Osteoblast (primary cell): ENCODE measurements at regions not wholly inside any gene's neighbourhood (a gene's known extent, or its start where the extent isn't known, plus 50 kb on each side); places are given as distances from the start of the nearest gene placed in this dataset.

Experiments
- DNase-seq: peaks from one replicate; pipeline ENCODE4 v3.0.0; 2011; ENCODE audit warnings: low spot score, mixed read lengths; ENCODE audit not compliant: insufficient read length; ENCODE audit errors: missing footprints
- H2AFZ ChIP-seq: 2 replicates; pipeline ENCODE4 v1.6.0; 2011; ENCODE audit warnings: mild to moderate bottlenecking, low read length
- H3K27ac ChIP-seq: 2 replicates; pipeline ENCODE4 v1.5.1; 2011; ENCODE audit warnings: mild to moderate bottlenecking, low read depth, low read length, moderate library complexity
- H3K27me3 ChIP-seq: 2 replicates; pipeline ENCODE4 v1.6.0; 2012; ENCODE audit warnings: mild to moderate bottlenecking, control low read depth, inconsistent platforms, low read length, moderate library complexity; ENCODE audit not compliant: insufficient read depth
- H3K36me3 ChIP-seq: 2 replicates; pipeline ENCODE4 v1.5.1; 2011; ENCODE audit warnings: mild to moderate bottlenecking, low read length, control low read depth, moderate library complexity; ENCODE audit not compliant: insufficient read depth
- H3K4me1 ChIP-seq: 2 replicates; pipeline ENCODE4 v1.5.1; 2011; ENCODE audit warnings: mild to moderate bottlenecking, low read length, control low read depth, moderate library complexity; ENCODE audit not compliant: insufficient read depth
- H3K4me2 ChIP-seq: 2 replicates; pipeline ENCODE4 v1.6.0; 2011; ENCODE audit warnings: mild to moderate bottlenecking, low read length; ENCODE audit not compliant: insufficient read depth
- H3K4me3 ChIP-seq: fragments of 200-600 bp; sonication (generic); 3 replicates; pipeline ENCODE4 v1.5.1; 2012; ENCODE audit warnings: mild to moderate bottlenecking, low read length, inconsistent platforms; ENCODE audit not compliant: insufficient read depth
- H3K79me2 ChIP-seq: 2 replicates; pipeline ENCODE4 v1.6.0; 2012; ENCODE audit warnings: mild to moderate bottlenecking, low read length, control low read depth, inconsistent platforms; ENCODE audit not compliant: insufficient read depth
- H3K9me3 ChIP-seq: 2 replicates; pipeline ENCODE4 v1.5.1; 2011; ENCODE audit warnings: low read depth, low read length, control low read depth
- H4K20me1 ChIP-seq: 2 replicates; pipeline ENCODE4 v1.6.0; 2012; ENCODE audit warnings: mild to moderate bottlenecking, low read length, control low read depth; ENCODE audit not compliant: insufficient read depth
- TF ChIP-seq, protein P1 (sequence below): IDR thresholded peaks from 2 replicates; pipeline ENCODE4 v1.5.1; 2011; ENCODE audit warnings: mild to moderate bottlenecking, low read depth, low read length, moderate library complexity; ENCODE audit errors: extremely low read depth

DNA sequence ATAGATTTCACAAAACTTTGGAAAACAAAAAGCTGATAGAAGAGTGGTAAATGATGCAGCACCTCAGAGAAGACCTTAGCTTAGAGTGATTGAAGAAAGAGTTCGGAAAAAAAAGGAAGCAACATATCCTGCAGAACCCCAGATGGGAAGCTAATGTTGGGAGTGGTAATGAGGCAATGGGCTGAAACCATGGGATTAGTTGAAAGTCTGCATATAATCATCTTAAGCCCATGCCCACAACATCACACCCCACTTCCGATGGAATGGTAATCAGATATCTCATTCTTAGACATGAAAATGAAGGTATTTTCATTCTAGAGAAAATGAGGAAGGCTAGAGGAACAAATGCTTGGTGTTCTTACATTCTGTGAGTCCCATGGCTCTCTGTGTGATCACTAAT, 146.3 kb upstream of the ADAMTS3 start:
- Histone ChIP-seq H3K27me3 (peaks cover 4% of the 10 kb centered on the region), H3K27ac (no peak overlapping the region), H3K36me3 (no peaks in the 10 kb centered on the region), H3K4me1 (no peaks in the 10 kb centered on the region), H4K20me1 (no peaks in the 10 kb centered on the region), H2AFZ (no peak overlapping the region), H3K4me3 (no peak overlapping the region), H3K9me3 (no peaks in the 10 kb centered on the region), H3K4me2 (no peak overlapping the region), H3K79me2 (no peaks in the 10 kb centered on the region)
- no peak for DNase-seq
- TF ChIP-seq, protein P1, sequence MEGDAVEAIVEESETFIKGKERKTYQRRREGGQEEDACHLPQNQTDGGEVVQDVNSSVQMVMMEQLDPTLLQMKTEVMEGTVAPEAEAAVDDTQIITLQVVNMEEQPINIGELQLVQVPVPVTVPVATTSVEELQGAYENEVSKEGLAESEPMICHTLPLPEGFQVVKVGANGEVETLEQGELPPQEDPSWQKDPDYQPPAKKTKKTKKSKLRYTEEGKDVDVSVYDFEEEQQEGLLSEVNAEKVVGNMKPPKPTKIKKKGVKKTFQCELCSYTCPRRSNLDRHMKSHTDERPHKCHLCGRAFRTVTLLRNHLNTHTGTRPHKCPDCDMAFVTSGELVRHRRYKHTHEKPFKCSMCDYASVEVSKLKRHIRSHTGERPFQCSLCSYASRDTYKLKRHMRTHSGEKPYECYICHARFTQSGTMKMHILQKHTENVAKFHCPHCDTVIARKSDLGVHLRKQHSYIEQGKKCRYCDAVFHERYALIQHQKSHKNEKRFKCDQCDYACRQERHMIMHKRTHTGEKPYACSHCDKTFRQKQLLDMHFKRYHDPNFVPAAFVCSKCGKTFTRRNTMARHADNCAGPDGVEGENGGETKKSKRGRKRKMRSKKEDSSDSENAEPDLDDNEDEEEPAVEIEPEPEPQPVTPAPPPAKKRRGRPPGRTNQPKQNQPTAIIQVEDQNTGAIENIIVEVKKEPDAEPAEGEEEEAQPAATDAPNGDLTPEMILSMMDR, result no peak

DNA sequence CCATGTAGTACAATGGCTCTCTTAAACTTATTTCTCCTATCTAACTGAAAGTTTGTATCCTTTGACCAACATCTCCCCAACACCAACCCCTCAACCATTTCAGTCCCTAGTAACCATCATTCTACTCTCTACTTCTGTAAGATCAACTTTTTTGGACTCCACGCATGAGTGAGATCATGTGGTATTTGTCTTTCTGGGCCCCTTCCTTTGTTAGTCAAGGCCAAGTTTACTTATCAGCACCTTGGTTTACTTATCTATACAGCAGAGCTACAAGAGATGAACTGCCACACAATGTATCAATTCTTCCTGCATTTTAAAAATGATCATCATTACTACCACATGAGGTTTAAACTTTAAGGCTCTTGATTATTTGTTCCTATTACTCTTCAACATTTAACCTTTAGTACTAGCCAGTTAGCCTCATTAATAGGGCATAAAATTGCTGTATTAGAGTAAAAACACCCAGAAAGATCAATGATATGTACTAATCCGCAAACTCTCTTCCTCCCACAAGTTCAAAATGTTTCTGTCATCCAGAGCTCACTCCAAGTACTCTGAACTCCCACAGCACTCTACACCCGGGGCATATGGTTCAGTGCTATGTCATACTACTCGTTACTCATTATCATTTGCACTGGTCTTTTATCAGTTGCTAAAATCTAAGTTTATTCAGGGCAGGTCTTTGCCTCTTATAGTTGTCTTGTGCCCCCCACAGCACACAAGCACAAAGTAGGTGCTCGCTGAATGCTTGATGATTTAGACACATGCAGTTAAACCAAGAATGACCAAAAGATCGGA, 145.7 kb upstream of the ADAMTS3 start:
- H3K79me2 ChIP-seq, result no peaks in the 10 kb centered on the region
- no peak overlapping the region for H3K27ac ChIP-seq
- H3K4me3 ChIP-seq, result no peak overlapping the region
- peaks cover 4% of the 10 kb centered on the region for H3K27me3 ChIP-seq
- no peak overlapping the region for H2AFZ ChIP-seq
- no peaks in the 10 kb centered on the region for H3K4me1 ChIP-seq
- no peak for DNase-seq
- H4K20me1 ChIP-seq, result no peaks in the 10 kb centered on the region
- no peak overlapping the region for H3K4me2 ChIP-seq
- no peaks in the 10 kb centered on the region for H3K36me3 ChIP-seq
- no peaks in the 10 kb centered on the region for H3K9me3 ChIP-seq
- TF ChIP-seq, protein P1, result no peak

DNA sequence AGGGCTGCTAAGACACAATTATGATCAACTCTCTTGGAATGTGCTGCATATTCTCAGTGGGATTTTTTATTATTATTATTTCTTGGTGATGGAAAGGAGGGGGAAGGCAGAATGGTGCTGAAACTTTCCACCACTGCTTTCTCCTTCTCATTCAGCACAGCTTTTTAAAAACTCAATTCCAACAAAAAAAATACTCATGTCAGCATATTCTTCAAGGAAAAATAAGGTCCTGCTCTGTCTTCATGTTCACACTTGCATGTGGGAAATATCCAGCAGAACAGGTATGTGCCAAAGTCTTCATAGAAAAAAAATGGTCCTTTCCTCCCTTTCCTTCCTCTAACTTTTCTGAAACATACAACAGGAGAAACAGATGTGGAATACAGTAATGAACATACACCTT, 144.0 kb upstream of the ADAMTS3 start:
- no peak overlapping the region for H3K4me3 ChIP-seq
- H2AFZ ChIP-seq, result no peak overlapping the region
- H3K4me1 ChIP-seq, result no peaks in the 10 kb centered on the region
- H3K9me3 ChIP-seq, result no peaks in the 10 kb centered on the region
- TF ChIP-seq, protein P1, result no peak
- H3K4me2 ChIP-seq, result no peak overlapping the region
- H3K36me3 ChIP-seq, result no peaks in the 10 kb centered on the region
- no peaks in the 10 kb centered on the region for H4K20me1 ChIP-seq
- H3K79me2 ChIP-seq, result no peaks in the 10 kb centered on the region
- no peak overlapping the region for H3K27ac ChIP-seq
- no peak for DNase-seq
- H3K27me3 ChIP-seq, result peaks cover 4% of the 10 kb centered on the region

DNA sequence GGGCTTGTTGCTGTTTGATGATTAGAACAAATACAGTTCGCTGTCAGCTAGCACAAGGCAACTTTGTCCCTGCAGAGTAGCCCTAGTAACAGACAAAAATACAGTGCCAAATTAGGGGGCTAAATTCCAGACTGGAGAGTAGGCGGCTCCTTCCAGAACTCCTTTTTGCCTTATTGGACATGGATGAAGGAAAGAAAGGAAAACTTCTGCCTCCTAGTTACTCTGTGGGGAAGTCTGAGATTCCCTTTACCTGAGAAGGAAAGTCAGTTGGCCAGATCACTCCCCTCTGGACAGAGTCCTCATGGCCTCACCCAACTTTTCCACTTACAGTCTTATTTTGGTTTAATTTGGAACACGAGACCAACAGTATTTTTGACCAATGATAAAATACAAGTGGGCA, 140.5 kb upstream of the ADAMTS3 start:
- Histone ChIP-seq H3K36me3 (no peaks in the 10 kb centered on the region), H3K9me3 (no peaks in the 10 kb centered on the region)

More for the DNA sequence above, 140.5 kb upstream of the ADAMTS3 start:
- Histone ChIP-seq H3K4me2 (no peak overlapping the region), H3K4me3 (no peak overlapping the region), H3K27ac (no peak overlapping the region), H3K4me1 (no peaks in the 10 kb centered on the region), H4K20me1 (no peaks in the 10 kb centered on the region), H3K27me3 (peaks cover 3% of the 10 kb centered on the region), H3K79me2 (no peaks in the 10 kb centered on the region), H2AFZ (no peak overlapping the region)
- no peak for DNase-seq
- TF ChIP-seq, protein P1, result no peak
